Keratinocyte (primary cell): ENCODE measurements at regions not wholly inside any gene's neighbourhood (a gene's known extent, or its start where the extent isn't known, plus 50 kb on each side); places are given as distances from the start of the nearest gene placed in this dataset.

ENCODE experiments used
- DNase-seq: peaks from one replicate; pipeline ENCODE4 v3.0.0-alpha.2; 2011; ENCODE audit warnings: low read depth, missing footprints, low spot score
- FAIRE-seq: peaks from 2 replicates; lab custom pipeline; 2011; peaks lifted over from hg19 to GRCh38; lab: Jason Lieb, UNC
- H2AFZ ChIP-seq: 2 replicates; pipeline ENCODE4 v1.6.0; 2012; ENCODE audit warnings: low read length, control low read depth, inconsistent platforms; ENCODE audit not compliant: control insufficient read depth
- H3K27ac ChIP-seq: 2 replicates; pipeline ENCODE4 v1.5.1; 2011; ENCODE audit warnings: low read length; ENCODE audit not compliant: control insufficient read depth, insufficient read depth
- H3K27me3 ChIP-seq: 3 replicates; pipeline ENCODE4 v1.6.0; 2011; ENCODE audit warnings: low read length; ENCODE audit not compliant: control insufficient read depth, insufficient read depth; ENCODE audit errors: extremely low read depth
- H3K36me3 ChIP-seq, 2 experiments: 2 replicates in 1 of 2; 3 replicates in 1 of 2; pipeline ENCODE4 v1.5.1; 2011; ENCODE audit warnings: low read length in 2 of 2, mild to moderate bottlenecking in 1 of 2; ENCODE audit not compliant: control insufficient read depth in 2 of 2, insufficient read depth in 2 of 2; ENCODE audit errors: extremely low read depth in 1 of 2
- H3K4me1 ChIP-seq: 3 replicates; pipeline ENCODE4 v1.5.1; 2011; ENCODE audit warnings: low read length; ENCODE audit not compliant: control insufficient read depth, insufficient read depth; ENCODE audit errors: extremely low read depth
- H3K4me2 ChIP-seq: 3 replicates; pipeline ENCODE4 v1.6.0; 2011; ENCODE audit warnings: low read depth, low read length; ENCODE audit not compliant: control insufficient read depth, insufficient read depth; ENCODE audit errors: extremely low read depth
- H3K4me3 ChIP-seq, 3 experiments: fragments of 200-600 bp in 1 of 3; sonication (generic) in 1 of 3; 2 replicates in 2 of 3; 3 replicates in 1 of 3; pipeline ENCODE4 v1.5.1; 2011 to 2016; ENCODE audit warnings: low read length in 3 of 3, mild to moderate bottlenecking in 3 of 3, control low read depth in 2 of 3, inconsistent platforms in 1 of 3, low read depth in 1 of 3, mixed read lengths in 1 of 3, mixed run types in 1 of 3, moderate library complexity in 1 of 3; ENCODE audit not compliant: control insufficient read depth in 2 of 3, insufficient read depth in 2 of 3; ENCODE audit errors: extremely low read depth in 1 of 3
- H3K79me2 ChIP-seq: 2 replicates; pipeline ENCODE4 v1.6.0; 2012; ENCODE audit warnings: low read length; ENCODE audit not compliant: control insufficient read depth, insufficient read depth
- H3K9ac ChIP-seq: 3 replicates; pipeline ENCODE4 v1.6.0; 2011; ENCODE audit warnings: low read length; ENCODE audit not compliant: control insufficient read depth, insufficient read depth; ENCODE audit errors: extremely low read depth
- H3K9me1 ChIP-seq: 3 replicates; pipeline ENCODE4 v1.6.0; 2011; ENCODE audit warnings: low read length; ENCODE audit not compliant: control insufficient read depth, insufficient read depth; ENCODE audit errors: extremely low read depth
- H3K9me3 ChIP-seq: 2 replicates; pipeline ENCODE4 v1.5.1; 2012; ENCODE audit warnings: low read depth, low read length; ENCODE audit not compliant: control insufficient read depth
- H4K20me1 ChIP-seq: 3 replicates; pipeline ENCODE4 v1.6.0; 2011; ENCODE audit warnings: low read length; ENCODE audit not compliant: control insufficient read depth, insufficient read depth; ENCODE audit errors: extremely low read depth
- CTCF ChIP-seq, 3 experiments: IDR thresholded peaks in 1 of 3; conservative IDR thresholded peaks in 1 of 3; optimal IDR thresholded peaks in 1 of 3; 2 replicates in 2 of 3; 3 replicates in 1 of 3; pipeline versions ENCODE3 to v1.5.1; 2011; ENCODE audit warnings: low read length in 3 of 3, mild to moderate bottlenecking in 3 of 3, moderate library complexity in 2 of 3, control low read depth in 1 of 3, inconsistent platforms in 1 of 3; ENCODE audit not compliant: insufficient read depth in 2 of 3; ENCODE audit errors: extremely low read depth in 1 of 3
- EZH2 ChIP-seq: IDR thresholded peaks from one replicate; pipeline ENCODE4 v1.6.1; 2012; ENCODE audit warnings: inconsistent platforms, mild to moderate bottlenecking, low read length, moderate library complexity
- dilution Hi-C: fragments of 300-500 bp; cut with MboI; formaldehyde crosslinking; loops from one replicate; pipeline ENCODE4 v1.7.0; 2020; ENCODE audit warnings: low sequenced_read_pairs; ENCODE audit not compliant: extremely low pct_ligation_motif_present

GRCh38 chr5:35438288-35438687, 179.4 kb upstream of the SPEF2 start:
- dilution Hi-C loops, result no loop called here
- TF ChIP-seq EZH2, result no peak
- no peak for TF ChIP-seq CTCF (optimal IDR thresholded peaks at IDR 0.05 in 1 of 3, IDR thresholded peaks at IDR 0.05 in 1 of 3, conservative IDR thresholded peaks at IDR 0.05 in 1 of 3; ENCODE audit: extremely low read depth in 1 of 3, insufficient read depth in 2 of 3, low read length in 3 of 3)
- DNase-seq (no peak), FAIRE-seq (no peak)
- Histone ChIP-seq H3K9me1 (no peaks in the 10 kb centered on the region), H3K79me2 (no peaks in the 10 kb centered on the region), H3K27ac (no peak overlapping the region), H3K9ac (no peak overlapping the region), H3K9me3 (no peaks in the 10 kb centered on the region), H3K4me2 (no peak overlapping the region), H3K36me3 (no peaks in the 10 kb centered on the region), H3K27me3 (no peaks in the 10 kb centered on the region), H3K4me3 (no peak overlapping the region), H4K20me1 (no peaks in the 10 kb centered on the region), H2AFZ (no peak overlapping the region), H3K4me1 (peaks cover 7% of the 10 kb centered on the region)

- H3K9me1 ChIP-seq, result no peaks in the 10 kb centered on the region
- peaks cover 7% of the 10 kb centered on the region for H3K4me1 ChIP-seq
- H3K27ac ChIP-seq, result no peak overlapping the region
- H3K27me3 ChIP-seq, result no peaks in the 10 kb centered on the region
- no peaks in the 10 kb centered on the region for H3K79me2 ChIP-seq
- DNase-seq, result no peak
- H3K9me3 ChIP-seq, result no peaks in the 10 kb centered on the region
- no peak overlapping the region for H3K9ac ChIP-seq
- dilution Hi-C loops, result no loop called here
- H2AFZ ChIP-seq, result no peak overlapping the region
- H4K20me1 ChIP-seq, result no peaks in the 10 kb centered on the region
- H3K4me2 ChIP-seq, result no peak overlapping the region
- TF ChIP-seq CTCF (optimal IDR thresholded peaks at IDR 0.05 in 1 of 3, IDR thresholded peaks at IDR 0.05 in 1 of 3, conservative IDR thresholded peaks at IDR 0.05 in 1 of 3; ENCODE audit: extremely low read depth in 1 of 3, insufficient read depth in 2 of 3, low read length in 3 of 3) (peak; percentile 16 to 57 (median 48)), EZH2 (no peak)
- H3K4me3 ChIP-seq, result no peak overlapping the region
- no peak for FAIRE-seq
- H3K36me3 ChIP-seq, result no peaks in the 10 kb centered on the region
These were observed 181.1 kb upstream of the SPEF2 start for GRCh38 chr5:35436400-35437057.
